ENCODE measurements at regions not wholly inside any gene's neighbourhood (a gene's known extent, or its start where the extent isn't known, plus 50 kb on each side); places are given as distances from the start of the nearest gene placed in this dataset.

DNA sequence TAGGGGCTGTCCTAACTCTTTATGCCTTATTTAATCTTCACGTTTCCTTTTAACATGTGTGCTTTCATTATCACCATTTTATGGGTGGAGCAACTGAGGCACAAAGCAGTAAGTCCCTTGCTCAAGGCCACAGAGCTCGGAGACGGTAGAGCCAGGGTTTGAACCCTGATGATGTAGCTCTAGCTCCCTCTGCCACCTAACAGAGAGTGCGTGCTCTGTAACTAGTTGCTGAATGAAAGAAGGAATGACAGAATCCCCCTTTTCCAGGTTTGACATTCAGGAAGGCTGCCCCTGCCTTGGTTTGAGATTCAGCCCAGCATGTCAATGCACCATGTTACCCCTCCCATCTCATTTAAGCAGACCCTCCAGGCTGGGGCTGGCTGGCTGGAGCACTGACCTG lies 193.3 kb upstream of the NAV2 start:
- TF ChIP-seq, protein P1, sequence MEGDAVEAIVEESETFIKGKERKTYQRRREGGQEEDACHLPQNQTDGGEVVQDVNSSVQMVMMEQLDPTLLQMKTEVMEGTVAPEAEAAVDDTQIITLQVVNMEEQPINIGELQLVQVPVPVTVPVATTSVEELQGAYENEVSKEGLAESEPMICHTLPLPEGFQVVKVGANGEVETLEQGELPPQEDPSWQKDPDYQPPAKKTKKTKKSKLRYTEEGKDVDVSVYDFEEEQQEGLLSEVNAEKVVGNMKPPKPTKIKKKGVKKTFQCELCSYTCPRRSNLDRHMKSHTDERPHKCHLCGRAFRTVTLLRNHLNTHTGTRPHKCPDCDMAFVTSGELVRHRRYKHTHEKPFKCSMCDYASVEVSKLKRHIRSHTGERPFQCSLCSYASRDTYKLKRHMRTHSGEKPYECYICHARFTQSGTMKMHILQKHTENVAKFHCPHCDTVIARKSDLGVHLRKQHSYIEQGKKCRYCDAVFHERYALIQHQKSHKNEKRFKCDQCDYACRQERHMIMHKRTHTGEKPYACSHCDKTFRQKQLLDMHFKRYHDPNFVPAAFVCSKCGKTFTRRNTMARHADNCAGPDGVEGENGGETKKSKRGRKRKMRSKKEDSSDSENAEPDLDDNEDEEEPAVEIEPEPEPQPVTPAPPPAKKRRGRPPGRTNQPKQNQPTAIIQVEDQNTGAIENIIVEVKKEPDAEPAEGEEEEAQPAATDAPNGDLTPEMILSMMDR (conservative IDR thresholded peaks at IDR 0.05; ENCODE audit: low read depth in 2 of 2) = peak in 1 of 2 experiments; percentile 51; a peak in 2 of 4 replicates
- no peak for TF ChIP-seq EZH2 (IDR thresholded peaks at IDR 0.05; ENCODE audit: low read depth, unreplicated experiment)
- no peak for TF ChIP-seq CREB1 (CRISPR knock-in tag; IDR thresholded peaks at IDR 0.05; ENCODE audit: low read depth)
- TF ChIP-seq ZNF114 (CRISPR knock-in tag; IDR thresholded peaks at IDR 0.05) = no peak
